Breast epithelium (tissue), 3 donors: ENCODE measurements at regions not wholly inside any gene's neighbourhood (a gene's known extent, or its start where the extent isn't known, plus 50 kb on each side); places are given as distances from the start of the nearest gene placed in this dataset.

ENCODE experiments used
- CTCF ChIP-seq, 3 donors: fragments of 450-650 bp; IDR thresholded peaks; one replicate each; pipeline ENCODE4 v1.5.1; 2016 to 2017; ENCODE audit warnings: antibody characterized with exemption in 3 of 3, mild to moderate bottlenecking in 3 of 3, moderate library complexity in 3 of 3
- POLR2AphosphoS5 ChIP-seq, 3 donors: sonication (generic); formaldehyde crosslinking; IDR thresholded peaks; one replicate each; pipeline ENCODE4 v1.6.1; 2017; ENCODE audit warnings: antibody characterized with exemption in 3 of 3

DNA sequence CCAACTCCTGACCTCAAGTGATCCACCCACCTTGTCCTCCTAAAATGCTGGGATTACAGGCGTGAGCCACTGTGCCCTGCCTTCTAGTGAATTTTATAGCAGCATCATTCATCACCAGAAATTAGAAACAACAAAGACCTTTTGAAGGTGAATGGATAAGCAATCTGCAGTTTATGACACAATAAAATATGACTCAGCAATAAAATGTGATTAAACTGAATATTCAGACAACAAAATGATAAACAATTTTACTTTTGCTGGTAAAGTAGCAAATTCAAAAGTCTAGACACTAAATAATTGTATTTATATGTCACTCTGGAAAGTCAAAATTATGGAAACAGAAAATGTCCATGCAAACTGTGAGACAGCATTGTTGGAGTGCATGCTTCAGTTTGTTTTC, 656.6 kb downstream of the CBLN2 start:
- TF ChIP-seq POLR2AphosphoS5 (IDR thresholded peaks at IDR 0.05) (no peak), CTCF (IDR thresholded peaks at IDR 0.05) (no peak)
